Suppressor macrophage treated with lipopolysaccharide for 1 hour (primary cell): ENCODE measurements at regions not wholly inside any gene's neighbourhood (a gene's known extent, or its start where the extent isn't known, plus 50 kb on each side); places are given as distances from the start of the nearest gene placed in this dataset.
"Not testable (repeated sequence)": the region's sequence is repeated elsewhere in the genome, so short reads cannot be mapped to it uniquely, and the experiment has no call there.

ENCODE experiments used
- DNase-seq, 3 donors: peaks; one replicate each; pipeline ENCODE4 v3.0.0-alpha.2; 2020 to 2022

DNA sequence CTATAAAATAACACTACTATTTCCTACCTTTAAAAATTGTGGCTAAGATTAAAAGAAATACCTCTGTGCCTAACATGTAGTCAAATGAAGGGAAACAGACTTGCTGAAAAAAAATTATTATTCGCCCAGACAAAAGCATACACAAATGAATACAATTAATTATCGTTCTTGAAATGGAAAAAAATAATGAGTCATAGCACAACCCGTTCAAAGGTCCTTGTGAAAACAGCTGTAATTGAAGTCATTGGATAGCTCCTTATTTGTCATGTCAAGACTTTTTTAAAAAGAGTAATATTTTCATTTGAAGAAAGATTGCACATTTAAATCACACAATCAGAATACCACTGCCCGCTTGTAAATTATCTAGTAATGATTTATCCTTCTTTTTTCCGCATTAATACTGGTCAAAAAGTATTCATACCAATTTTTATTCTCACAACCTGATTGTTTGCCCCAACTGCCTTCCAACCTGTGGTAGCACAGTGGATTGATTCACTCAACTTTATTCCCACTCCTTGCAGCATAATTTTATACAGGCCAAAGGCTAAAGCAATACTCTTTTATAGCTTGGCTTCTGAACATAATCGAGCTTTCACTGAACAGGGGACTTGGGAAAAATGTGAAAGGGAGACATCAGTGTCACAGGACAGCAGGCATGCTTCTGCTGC, 655.2 kb upstream of the MAP3K7 start:
- no peak for DNase-seq

DNA sequence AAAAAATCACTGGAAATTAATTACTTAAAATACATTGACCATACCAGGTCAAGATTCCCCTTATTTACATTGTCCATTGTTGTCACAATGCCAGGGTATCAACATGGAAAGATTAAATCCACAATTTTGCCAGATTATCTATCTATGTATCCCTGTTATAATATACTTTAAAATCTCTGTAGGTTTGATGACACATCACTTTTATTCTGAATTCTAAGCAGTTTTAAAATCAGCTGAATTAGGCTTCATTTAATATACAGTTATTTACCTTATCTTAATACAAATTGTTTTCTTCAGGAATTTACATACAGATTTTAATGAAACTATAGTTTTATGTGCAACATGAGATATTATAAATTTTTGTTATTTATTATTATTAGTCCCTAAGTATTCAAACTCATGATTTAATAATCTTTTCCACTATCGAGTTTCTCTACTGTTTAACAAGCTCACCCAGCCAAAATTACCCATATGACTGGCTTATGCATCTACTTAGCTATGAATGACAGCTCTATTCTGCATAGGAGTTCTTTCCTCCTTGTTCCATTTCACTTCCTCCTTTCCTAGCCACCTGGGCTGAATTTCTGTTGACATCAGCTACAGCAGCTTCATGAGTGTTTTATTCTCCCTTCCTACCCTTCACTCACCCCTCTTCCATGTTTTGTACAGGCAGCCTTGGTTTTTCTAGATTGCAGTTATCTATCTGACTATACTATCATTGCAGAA, 654.2 kb upstream of the MAP3K7 start:
- DNase-seq, result no peak

DNA sequence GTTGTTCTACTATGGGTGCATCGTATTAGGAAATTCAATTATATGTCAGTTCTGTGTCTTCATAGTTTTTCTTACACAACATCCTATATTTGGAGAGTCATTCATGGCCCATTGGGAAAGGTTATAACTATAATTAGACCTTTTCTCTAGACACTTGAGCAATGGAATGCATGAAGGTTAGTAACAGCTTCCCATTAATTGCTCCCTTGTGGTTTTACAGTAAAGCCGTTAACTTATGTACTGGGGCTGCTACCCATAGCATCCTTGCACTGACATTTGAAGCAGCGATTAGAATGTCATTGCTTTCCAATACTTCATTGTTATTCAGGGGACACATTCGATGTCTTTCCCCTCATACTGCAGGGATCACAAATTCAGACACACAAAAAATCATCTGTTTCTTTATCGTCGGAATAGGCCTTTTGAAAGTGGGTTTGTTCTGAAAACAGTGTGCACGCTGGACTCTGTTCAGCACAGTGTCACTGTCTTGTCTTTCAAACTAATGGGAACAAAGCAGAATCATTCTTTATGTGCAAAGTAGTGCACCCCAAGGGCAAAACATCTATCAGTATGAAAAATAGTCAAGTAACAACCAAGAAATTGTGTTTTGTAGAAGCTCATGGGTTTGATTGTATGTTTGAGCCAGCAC, 634.3 kb upstream of the MAP3K7 start:
- DNase-seq, result no peak

DNA sequence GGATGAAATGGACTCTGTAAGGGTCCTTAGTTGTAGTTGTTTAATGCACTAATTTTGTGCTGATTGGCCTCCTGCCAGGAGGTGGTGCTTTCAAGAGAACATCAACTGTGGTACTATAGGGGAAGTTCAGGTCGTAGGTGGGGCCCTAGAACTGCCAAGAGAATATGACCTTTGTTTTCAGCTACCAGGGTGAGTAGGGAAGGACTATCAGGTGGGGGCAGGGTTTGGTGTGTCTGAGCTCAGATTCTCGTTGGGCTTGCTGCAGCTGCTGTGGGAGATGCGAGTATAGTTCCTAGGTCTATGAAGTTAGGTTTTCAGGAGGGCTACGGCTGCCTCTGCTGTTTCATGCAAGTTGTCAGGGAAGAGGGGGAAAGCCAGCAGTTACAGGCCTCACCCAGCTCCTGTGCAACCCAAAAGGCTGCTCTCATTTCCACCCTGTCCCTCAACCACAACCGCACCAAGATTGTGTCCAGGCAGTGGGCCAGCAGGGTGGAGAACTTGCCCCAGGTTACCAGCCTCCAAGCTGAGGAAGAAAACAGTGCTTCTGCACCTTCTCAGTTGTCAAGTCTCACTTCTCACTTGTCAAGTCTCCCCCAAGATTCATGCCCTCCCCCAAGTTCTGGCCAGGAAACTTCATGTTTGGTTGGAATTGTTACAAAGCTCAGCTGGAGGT, 626.5 kb upstream of the MAP3K7 start:
- no peak for DNase-seq

DNA sequence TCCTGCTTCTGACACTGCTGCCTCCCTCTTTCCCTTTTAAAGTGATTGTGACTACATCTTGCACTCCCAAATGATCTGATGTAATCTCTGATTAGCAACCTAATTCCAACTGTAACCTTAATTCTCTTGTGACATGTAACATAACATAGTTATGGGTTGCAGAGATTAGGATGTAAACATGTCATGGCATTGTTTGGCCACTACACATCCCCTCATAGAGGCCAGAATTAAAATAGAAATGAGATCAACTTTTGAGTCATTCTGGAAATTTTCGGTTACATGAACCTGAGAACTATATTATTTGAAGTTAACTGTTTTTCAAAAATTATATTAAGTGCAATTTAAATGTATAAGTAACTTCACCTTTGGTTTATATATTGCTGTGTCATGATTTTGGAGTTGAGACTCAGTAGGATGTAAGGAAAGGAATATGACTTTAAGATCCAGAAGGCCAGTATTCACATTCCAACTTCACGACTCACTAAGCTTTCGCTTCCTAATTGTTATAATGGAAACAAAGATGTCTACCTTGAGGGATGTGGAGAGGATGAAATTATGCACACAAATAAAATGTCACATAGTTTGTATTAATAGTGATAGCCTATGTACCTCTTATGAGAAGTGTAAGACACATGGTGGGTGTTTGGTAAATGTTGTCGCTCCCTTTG, 611.9 kb upstream of the MAP3K7 start:
- no peak for DNase-seq

DNA sequence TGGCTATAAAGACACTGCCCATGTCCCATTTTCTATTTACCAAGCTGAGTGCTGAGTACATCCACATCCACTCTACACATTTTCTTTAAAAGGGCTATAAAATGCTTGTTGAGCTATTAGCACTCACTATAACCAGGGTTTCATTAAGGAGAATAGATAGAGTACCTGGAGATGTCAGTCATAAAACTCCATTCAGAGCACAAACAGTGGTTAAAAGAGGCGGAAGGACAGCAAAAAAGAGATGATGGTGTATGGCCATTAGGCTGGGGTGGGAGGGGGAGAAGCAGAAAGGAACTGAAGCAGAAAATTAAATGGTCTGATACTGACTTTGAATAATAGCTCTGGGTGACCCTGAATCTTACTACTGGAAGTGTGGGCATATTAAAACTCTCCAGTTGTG, 609.9 kb upstream of the MAP3K7 start:
- no peak for DNase-seq

DNA sequence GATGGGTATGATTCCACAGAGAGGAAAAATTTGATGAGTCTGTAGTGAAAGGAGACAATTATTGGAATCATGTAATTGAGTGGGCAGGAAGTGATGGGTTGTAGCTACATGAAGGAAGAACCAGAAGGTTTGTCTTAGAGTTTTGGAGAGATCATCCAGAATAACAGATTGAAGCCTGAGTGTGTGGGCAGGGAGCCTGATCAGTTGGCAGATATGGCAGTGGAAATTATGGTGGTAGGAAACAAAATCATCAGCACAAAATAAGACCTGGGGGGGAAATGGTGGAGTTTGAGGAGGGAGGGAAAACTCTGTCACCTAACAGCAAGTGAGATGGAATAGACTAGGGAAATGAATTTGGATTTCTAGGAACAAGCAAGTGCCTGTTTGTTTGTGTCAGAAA, 606.6 kb upstream of the MAP3K7 start:
- DNase-seq, result no peak

DNA sequence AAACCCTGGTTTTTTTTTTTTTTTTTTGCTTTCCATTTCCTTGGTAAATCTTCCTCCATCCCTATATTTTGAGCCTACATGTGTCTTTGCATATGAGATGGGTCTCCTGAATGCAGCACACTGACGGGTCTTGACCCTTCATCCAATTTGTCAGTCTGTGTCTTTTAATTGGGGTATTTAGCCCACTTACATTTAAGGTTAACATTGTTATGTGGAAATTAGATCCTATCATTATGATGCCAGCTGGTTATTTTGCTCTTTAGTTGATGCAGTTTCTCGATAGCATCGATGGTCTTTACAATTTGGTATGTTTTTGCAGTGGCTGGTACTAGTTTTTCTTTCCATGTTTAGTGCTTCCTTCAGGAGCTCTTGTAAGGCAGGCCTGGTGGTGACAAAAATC, 603.2 kb upstream of the MAP3K7 start:
- DNase-seq, result not testable (repeated sequence)

DNA sequence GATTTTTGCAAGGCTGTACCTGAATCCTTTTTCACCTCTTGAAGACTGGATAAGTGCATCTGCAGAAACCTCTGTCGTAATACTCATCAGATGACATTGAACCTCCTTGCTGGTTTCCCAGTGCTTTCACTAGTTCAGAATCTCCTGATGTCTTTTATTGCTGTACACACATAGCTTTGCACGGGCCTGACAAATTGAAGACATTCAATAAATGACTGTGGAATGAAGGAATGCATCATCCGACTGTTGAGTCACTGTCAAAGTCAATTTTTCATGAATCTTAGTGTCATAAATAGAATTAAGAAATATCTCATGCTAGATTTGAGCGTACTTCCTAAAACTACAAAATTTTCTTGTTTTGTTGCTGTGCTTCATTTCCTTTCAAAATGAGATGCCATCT, 598.2 kb upstream of the MAP3K7 start:
- DNase-seq, result no peak

DNA sequence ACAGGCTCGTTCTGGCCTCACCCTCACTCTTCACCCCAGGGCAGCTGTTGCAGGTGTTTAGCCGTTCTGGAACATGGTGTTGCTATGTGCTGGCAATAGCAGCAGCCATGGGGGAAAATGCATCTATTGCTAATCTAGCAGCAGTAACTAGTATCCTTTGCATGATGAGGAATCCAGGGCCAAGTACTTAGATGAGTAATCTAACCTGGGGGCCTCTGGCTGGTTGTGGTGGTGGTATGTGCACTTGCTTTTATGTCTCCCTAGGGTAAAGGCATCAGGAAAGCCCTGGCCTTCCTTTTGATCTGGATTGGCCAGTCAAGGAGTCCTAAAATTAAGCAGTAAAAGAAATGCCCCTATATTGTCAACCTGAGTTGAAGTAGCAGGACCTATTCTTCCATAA, 594.5 kb upstream of the MAP3K7 start:
- DNase-seq, result no peak

DNA sequence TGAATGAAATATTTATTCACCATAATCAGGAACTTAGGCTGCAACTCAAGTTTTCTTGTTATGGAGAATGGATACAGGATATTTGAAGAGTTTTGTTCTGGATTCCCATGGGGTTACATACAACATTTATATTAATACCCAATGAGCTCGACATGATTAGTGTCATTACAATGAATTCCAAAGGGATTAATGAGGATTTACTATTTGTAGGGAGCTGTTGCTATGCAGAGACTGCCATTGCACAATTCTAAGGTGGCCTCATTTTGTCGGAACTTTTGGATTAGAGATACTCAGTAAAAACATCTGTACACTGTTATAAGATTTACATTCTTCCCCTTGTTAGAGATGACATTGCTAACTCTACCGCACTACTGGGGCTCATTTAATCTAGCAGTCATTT, 586.8 kb upstream of the MAP3K7 start:
- DNase-seq, result no peak

DNA sequence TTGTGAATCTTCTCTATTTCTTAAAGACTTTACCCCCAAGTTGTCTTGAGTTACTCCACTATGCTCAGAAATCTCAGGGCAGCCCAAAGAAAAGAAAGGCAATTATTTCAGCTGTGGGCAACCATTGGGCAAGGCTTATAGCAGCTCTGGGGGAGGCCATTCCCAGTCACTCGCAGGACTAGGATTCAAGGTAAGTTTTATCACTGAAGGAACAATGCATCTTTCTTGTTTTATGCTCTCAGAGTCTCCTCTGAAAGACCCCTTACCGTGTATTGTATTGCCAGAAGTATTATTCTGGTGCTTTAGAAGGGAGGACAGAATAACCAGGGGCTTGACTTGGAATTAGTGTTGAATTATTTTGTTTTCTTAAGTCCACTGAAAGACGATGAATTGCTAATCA, 586.3 kb upstream of the MAP3K7 start:
- no peak for DNase-seq

DNA sequence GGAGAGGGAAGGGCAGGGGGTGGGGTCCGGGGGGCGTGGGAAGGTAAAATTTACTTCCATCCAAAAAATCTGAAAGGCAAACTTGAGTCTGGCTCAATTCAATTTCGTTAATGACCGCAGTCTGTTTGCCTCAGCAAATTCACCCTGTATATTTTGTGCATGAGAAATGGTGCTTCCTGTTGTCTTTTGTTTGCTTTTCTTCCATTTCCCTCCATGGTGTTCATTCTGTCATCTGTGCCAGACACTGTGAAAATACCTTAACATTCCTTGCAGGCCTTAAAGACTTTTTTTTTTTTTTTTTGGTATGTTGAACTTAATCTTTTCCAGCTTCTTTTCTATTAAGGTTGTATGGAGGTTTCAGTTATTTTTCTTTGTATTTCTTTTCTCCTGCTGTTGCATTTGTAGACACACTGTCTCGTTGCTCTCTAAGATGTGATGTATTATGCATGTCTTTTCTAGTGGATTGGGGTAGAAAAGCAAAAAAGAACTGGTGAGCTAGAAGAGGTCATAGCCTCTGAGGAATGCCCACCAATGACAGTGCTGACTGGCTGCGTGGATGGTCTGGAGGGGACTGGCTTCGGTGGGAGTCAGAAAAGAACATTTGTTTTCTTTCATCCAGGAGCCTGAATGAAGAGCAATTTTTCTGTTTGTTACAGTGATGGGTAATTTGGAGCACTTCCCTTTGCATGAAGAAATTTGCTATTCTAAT, 585.0 kb upstream of the MAP3K7 start:
- no peak for DNase-seq

DNA sequence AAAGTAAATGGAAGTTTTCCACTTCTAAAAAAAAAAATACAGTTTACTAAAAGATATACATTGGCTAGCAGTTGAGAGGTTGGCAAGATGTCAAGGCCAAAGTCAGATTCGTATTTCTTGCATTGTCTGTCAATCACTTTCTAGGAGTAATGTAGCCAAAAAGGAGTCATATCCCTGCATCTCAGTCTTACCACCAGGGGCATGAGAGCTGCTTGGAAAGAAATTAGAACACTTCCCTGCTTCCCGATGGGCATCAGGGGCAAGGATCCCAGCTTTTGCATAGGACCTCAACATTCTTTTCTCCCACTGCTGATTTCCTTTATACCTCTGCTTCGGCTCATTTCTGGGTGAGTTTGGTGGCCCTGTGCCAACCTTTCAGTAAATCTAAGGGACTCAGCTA, 581.0 kb upstream of the MAP3K7 start:
- no peak for DNase-seq

DNA sequence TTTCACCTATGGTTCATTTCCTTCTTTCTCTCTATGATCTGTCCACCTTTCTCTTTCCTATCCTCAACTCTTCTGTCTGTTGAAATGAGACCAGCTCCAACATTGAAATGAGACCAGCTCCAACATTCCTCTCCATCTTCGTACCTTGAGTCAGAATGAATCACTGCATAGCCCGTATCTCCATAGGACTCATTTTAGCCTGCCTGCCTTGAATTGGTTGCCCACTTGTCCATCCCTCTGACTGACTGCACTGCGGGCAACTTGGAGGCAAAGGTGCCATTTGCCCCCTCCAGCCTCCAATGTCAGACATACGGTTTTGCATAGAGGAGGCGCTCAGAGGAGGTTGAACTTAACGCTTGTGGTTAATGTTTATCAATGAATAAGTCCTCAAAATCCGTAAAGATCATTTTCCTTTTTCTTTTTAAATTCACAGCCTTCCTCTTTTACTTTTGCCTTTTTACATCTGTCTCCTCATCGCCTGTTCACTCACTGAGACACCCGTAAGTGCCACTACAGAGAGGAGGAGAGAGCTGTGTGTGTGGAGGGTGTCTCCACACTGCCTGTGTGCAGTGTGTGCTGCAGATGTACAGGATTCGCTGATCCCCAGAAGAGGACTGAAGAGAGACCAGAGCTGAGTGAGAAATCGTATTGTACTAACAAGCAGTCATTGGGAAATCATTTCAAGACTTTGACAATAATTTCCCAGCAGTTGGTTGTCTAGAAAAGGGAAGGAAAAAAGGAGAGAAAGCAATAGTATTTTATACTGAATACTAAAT, 579.6 kb upstream of the MAP3K7 start:
- DNase-seq, result no peak

DNA sequence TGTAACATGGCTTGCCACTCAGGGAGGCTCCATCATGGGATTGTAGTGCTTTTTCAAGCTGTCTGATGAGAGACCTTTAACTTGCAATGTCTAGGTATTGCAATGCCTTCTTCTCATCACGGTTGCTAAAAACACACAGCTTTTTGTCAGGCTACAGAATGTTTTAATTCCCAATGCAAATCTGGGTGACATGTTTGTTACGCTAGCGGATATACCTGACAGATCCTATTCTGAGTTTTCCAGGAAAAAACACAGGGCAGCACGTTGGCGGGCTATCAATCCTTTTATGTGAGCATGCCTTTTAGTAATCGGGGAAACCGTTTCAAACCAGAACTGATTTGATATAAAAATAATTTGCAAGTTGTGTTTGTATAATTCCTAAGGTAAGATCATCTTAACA, 577.2 kb upstream of the MAP3K7 start:
- no peak for DNase-seq

DNA sequence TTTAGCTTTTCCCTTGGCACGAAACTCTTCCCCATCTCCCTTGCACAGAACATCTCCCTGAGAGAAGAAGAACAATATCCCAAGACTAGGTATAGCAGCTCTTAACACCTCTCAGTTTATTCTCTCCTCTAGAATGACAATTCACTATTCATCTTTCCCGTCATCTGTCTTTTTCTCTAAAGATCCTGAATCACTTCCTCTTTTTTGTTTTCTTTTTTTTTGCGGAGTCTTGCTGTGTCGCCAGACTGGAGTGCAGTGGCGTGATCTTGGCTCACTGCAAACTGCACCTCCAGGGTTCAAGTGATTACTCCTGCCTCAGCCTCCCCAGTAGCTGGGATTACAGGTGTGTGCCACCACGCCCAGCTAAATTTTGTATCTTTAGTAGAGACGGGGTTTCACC, 574.4 kb upstream of the MAP3K7 start:
- DNase-seq, result peak in 1 of 3 donors; percentile 4

DNA sequence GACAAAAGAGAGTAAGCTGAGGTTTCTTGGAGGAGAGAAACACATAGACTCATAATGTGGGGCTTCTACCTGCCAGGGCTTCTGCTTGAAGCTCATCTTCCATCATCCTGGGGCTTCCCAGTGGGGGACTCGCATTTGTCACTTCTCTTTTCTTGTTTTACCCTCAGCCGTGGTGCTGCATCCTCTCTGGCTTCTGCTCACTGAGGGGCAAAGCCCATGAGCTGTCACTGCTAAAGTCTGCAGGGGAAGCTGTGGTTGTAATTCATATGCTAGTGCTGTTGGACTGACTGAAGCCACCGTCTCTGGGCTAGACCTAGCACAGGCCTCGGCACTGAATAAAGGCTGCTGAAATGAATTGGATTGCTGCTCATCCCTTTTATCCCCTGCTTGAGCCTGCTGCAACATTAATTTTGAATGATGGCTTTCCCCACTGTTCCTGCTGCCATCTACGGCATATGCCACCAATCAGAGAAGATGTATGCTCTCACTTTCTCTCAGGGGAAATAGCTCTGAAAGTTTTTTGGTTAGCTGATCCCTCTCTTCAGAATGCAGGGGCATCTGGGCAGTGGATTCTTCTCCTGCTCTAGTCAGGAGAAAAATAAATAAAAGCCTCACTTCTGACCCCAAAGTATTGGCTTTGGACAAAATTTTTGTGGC, 568.4 kb upstream of the MAP3K7 start:
- DNase-seq, result peak in 1 of 3 donors; percentile 0

DNA sequence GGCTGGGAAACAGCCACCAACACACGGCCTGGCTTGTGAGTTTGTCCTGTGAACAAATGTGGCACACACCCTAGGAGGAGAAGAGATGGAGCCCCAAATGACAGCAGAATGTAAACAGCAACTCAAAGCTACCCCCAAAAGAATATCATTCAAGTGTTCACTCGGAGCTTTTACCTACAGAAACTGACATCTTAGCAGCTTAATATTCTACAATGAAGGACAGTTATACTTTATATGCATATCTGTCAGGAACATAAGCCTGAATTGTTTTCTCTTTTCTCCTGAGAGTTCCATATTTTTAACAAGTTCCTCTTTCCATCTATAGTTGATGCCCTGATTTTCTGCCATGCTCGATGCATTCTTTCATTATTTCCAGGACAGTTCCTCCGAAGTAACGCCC, 566.0 kb upstream of the MAP3K7 start:
- no peak for DNase-seq

DNA sequence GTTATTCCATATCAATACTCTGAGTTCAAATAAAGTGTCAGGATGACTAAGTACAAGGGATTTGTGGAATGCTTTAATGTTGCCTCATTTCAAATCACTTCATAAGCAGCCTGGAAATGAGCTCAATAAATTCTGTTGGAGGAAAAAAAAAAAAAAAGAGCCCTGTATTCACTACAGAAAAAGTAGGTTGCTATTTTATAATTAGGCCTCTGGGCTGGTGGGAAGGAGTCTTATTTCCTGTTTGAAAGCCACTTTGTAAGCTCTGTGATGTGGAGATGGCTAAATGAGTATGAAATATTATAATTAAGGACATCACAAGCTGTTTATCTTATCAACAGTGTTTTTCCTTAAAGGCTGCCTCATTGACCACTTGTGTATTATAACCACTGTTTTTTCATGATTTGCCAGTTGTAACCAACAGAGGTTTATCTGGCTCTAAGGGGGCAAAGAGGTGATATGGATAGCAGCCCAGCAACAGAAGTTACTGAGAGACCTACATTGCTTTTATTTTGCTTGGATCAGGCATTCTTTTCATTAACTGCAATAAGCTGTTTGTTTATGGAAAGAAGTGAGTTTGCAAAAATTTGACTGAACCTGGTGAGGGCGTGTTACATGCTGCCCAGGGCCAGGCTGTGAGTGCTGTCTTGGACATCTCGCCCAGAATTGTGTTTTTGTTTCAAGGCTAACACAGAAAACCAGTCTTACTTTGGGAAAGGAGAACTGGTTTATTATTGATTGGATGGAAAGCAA, 563.3 kb upstream of the MAP3K7 start:
- no peak for DNase-seq
